ENCODE measurements at regions not wholly inside any gene's neighbourhood (a gene's known extent, or its start where the extent isn't known, plus 50 kb on each side); places are given as distances from the start of the nearest gene placed in this dataset.
"Not testable (repeated sequence)": the region's sequence is repeated elsewhere in the genome, so short reads cannot be mapped to it uniquely, and the experiment has no call there.

DNA sequence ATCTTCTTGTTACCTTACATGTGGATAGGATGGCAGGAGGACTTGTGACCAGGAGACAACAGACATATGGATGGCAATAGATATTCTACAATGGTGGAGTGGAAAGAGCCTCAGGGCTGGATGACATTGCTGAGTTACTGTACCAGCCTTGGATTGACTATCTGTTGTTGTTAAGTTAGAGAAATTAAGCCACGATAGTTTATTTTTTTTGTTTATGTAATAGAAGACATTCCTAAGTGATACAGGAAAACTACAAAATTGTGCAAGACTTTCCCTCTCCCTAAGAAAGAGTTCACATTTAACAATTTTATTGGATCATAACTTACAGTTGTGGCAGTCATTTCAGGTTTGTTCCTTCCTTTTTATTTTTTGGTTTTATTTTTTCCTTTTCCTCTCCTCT lies 230.7 kb upstream of the CACNA2D1 start:
- DNase-seq (no peak), ATAC-seq (replicated peaks in 1 of 4) (no peak)
- ChIA-PET POLR2A (no interaction called here), CTCF (no interaction called here)
- Mint-ChIP-seq H3K9me3 (no peaks in the 10 kb centered on the region), H3K27me3 (no peaks in the 10 kb centered on the region), H3K4me1 (peaks cover 18 to 21% (median 18%) of the 10 kb centered on the region in 3 donors), H3K36me3 (no peaks in the 10 kb centered on the region), H3K4me3 (no peak overlapping the region), H3K27ac (no peak overlapping the region)
- H3K27me3 ChIP-seq (replicated peaks in 1 of 2; ENCODE audit: control insufficient read depth in 2 of 2, extremely low read depth in 1 of 2, insufficient read depth in 2 of 2, low read length in 1 of 2), result no peaks in the 10 kb centered on the region
- H3K27ac ChIP-seq (ENCODE audit: low read length), result no peak overlapping the region
- H3K9me3 ChIP-seq, result no peaks in the 10 kb centered on the region
- no CpG with 5 or more reads among the region's 1 CpG for WGBS (ENCODE audit: insufficient coverage)
- H3K36me3 ChIP-seq (ENCODE audit: control insufficient read depth in 2 of 2, extremely low read depth in 1 of 2, insufficient read depth in 1 of 2, low read length in 1 of 2), result no peaks in the 10 kb centered on the region
- peaks cover 4 to 15% of the 10 kb centered on the region in 2 experiments for H3K4me1 ChIP-seq (ENCODE audit: control insufficient read depth in 1 of 2, extremely low read depth in 1 of 2, insufficient read depth in 2 of 2, low read length in 2 of 2)
- H3K4me3 ChIP-seq (ENCODE audit: control insufficient read depth in 1 of 2, extremely low read depth in 1 of 2, low read length in 1 of 2), result no peak overlapping the region

DNA sequence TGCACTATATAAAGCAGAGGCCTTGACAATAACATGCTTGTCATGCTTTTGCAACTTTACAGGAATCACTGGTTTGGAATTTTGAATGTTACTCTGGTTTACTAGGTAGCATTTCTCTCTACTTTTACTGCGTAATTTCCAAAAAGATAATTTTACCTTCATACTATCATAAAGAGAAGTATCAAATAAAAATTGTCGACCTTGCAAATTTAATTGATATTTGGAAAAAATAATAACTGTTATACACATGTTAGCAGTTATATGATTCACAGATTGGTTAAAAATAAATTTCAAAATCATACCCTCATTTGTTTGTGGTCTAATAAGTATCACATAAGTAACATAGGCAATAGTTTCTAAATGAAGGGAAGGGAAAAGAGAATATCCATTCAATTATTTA lies 228.5 kb upstream of the CACNA2D1 start:
- no peak overlapping the region for H3K27ac Mint-ChIP-seq
- H3K36me3 ChIP-seq (ENCODE audit: control insufficient read depth in 2 of 2, extremely low read depth in 1 of 2, insufficient read depth in 1 of 2, low read length in 1 of 2), result no peaks in the 10 kb centered on the region
- WGBS (ENCODE audit: insufficient coverage), result no CpG with 5 or more reads among the region's 2 CpGs
- H3K9me3 ChIP-seq, result no peaks in the 10 kb centered on the region
- DNase-seq, result no peak
- H3K9me3 Mint-ChIP-seq, result no peaks in the 10 kb centered on the region
- H3K36me3 Mint-ChIP-seq, result no peaks in the 10 kb centered on the region
- H3K27ac ChIP-seq (ENCODE audit: low read length), result no peak overlapping the region
- H3K27me3 Mint-ChIP-seq, result no peaks in the 10 kb centered on the region
- POLR2A ChIA-PET, result no interaction called here
- H3K4me1 ChIP-seq (ENCODE audit: control insufficient read depth in 1 of 2, extremely low read depth in 1 of 2, insufficient read depth in 2 of 2, low read length in 2 of 2), result peaks cover 0 to 3% of the 10 kb centered on the region in 2 experiments
- no peak for ATAC-seq (replicated peaks in 1 of 4)
- H3K4me3 ChIP-seq (ENCODE audit: control insufficient read depth in 1 of 2, extremely low read depth in 1 of 2, low read length in 1 of 2), result no peak overlapping the region
- CTCF ChIA-PET, result no interaction called here
- H3K4me3 Mint-ChIP-seq, result no peak overlapping the region
- H3K4me1 Mint-ChIP-seq, result peaks cover under 1 to 6% (median 4%) of the 10 kb centered on the region in 3 donors
- no peaks in the 10 kb centered on the region for H3K27me3 ChIP-seq (replicated peaks in 1 of 2; ENCODE audit: control insufficient read depth in 2 of 2, extremely low read depth in 1 of 2, insufficient read depth in 2 of 2, low read length in 1 of 2)

DNA sequence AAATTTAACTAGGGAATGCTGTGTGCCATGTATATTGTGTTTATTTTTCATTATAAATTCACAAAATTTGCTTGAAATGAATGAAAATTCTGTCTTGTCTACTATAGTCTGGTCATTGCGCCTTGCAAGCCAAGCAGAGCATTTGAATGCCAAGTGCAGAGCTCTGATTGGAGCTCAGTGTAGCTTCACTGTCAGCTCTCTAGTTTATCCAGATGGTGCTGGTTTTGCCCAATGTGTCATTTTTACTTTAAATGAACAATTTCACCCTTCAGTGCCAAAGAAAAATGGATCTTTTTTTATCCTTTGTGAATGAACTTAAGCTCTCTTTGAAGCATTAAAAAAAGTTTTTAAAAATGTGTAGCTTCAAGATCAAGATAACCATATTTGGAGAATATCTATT lies 225.6 kb upstream of the CACNA2D1 start:
- WGBS (ENCODE audit: insufficient coverage), result 100% methylated on average over 1 of the region's 1 CpG
- Mint-ChIP-seq H3K9me3 (no peaks in the 10 kb centered on the region), H3K4me1 (no peaks in the 10 kb centered on the region), H3K36me3 (no peaks in the 10 kb centered on the region), H3K27ac (no peak overlapping the region), H3K27me3 (no peaks in the 10 kb centered on the region), H3K4me3 (no peak overlapping the region)
- Histone ChIP-seq H3K27me3 (replicated peaks in 1 of 2; ENCODE audit: control insufficient read depth in 2 of 2, extremely low read depth in 1 of 2, insufficient read depth in 2 of 2, low read length in 1 of 2) (no peaks in the 10 kb centered on the region), H3K9me3 (no peaks in the 10 kb centered on the region), H3K4me3 (ENCODE audit: control insufficient read depth in 1 of 2, extremely low read depth in 1 of 2, low read length in 1 of 2) (no peak overlapping the region), H3K36me3 (ENCODE audit: control insufficient read depth in 2 of 2, extremely low read depth in 1 of 2, insufficient read depth in 1 of 2, low read length in 1 of 2) (no peaks in the 10 kb centered on the region), H3K4me1 (ENCODE audit: control insufficient read depth in 1 of 2, extremely low read depth in 1 of 2, insufficient read depth in 2 of 2, low read length in 2 of 2) (no peaks in the 10 kb centered on the region), H3K27ac (ENCODE audit: low read length) (no peak overlapping the region)
- CTCF ChIA-PET, result interaction anchor here in 1 of 2 donors (0.5 kb wide), 1 partner anchor 54 kb away, joined by 3 read pairs; no protein-coding TSS in a partner anchor
- ATAC-seq (replicated peaks in 1 of 4), result no peak
- no peak for DNase-seq
- POLR2A ChIA-PET, result interaction anchor here in 1 of 2 donors (0.5 kb wide), 1 partner anchor 40 kb away, joined by 3 read pairs; no protein-coding TSS in a partner anchor

DNA sequence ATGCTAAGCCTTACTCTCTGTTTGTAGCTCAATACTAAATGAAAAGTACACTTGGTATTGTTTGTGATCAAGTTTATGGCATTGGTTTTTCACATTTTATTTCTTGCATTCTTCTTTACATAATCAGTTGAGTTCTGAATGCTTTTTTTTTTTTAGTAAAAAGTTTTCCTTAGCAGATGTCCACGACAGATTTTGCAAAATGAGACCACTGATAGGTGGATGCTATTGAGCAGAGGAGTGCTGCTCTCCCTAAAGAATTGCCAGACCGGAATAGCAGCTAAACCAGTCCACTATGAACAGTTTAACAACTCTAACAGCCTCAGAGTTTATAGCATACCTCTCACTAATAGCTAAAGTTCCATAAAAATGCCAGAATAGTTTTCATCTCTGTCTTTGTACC lies 225.1 kb upstream of the CACNA2D1 start:
- Mint-ChIP-seq H3K4me3 (no peak overlapping the region), H3K27me3 (no peaks in the 10 kb centered on the region), H3K27ac (no peak overlapping the region), H3K4me1 (no peaks in the 10 kb centered on the region), H3K9me3 (no peaks in the 10 kb centered on the region), H3K36me3 (no peaks in the 10 kb centered on the region)
- DNase-seq, result no peak
- no peaks in the 10 kb centered on the region for H3K9me3 ChIP-seq
- no peak for ATAC-seq (replicated peaks in 1 of 4)
- CTCF ChIA-PET, result interaction anchor here in 1 of 2 donors (0.7 kb wide), 1 partner anchor 1368 kb away, joined by 3 read pairs; no protein-coding TSS in a partner anchor
- H3K27ac ChIP-seq (ENCODE audit: low read length), result no peak overlapping the region
- POLR2A ChIA-PET, result interaction anchor here (0.5 to 0.7 kb wide), 2 partner anchors 41 to 1136 kb away, joined by 3 to 6 read pairs; no protein-coding TSS in a partner anchor
- H3K36me3 ChIP-seq (ENCODE audit: control insufficient read depth in 2 of 2, extremely low read depth in 1 of 2, insufficient read depth in 1 of 2, low read length in 1 of 2), result no peaks in the 10 kb centered on the region
- WGBS (ENCODE audit: insufficient coverage), result no CpG with 5 or more reads among the region's 2 CpGs
- H3K4me3 ChIP-seq (ENCODE audit: control insufficient read depth in 1 of 2, extremely low read depth in 1 of 2, low read length in 1 of 2), result no peak overlapping the region
- H3K27me3 ChIP-seq (replicated peaks in 1 of 2; ENCODE audit: control insufficient read depth in 2 of 2, extremely low read depth in 1 of 2, insufficient read depth in 2 of 2, low read length in 1 of 2), result no peaks in the 10 kb centered on the region
- no peaks in the 10 kb centered on the region for H3K4me1 ChIP-seq (ENCODE audit: control insufficient read depth in 1 of 2, extremely low read depth in 1 of 2, insufficient read depth in 2 of 2, low read length in 2 of 2)

DNA sequence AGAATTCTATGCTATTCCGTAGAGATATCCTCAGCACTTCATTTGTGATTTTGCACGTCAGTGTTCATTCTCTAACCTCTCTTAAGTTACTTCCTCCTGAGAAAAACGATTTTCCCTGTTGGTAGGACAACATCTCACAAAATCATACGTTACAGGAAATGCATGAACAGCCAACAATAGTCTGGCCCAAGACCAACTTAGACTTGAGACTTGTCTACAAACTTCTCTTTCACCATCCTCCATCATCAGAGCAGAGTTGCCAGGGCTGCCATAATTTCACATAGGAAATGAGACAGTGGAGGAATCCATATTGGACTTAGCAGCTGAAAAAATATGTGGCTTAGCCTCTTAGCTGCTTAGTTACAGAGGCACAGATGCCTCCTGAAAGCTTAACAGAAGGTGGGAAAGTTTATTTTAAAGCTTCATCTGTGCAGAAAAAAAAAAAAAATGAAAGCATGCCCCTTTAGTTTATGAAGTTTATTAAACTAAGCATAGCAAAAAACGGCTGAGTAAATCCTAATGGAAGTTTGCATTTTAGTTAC lies 222.5 kb upstream of the CACNA2D1 start:
- H3K27ac Mint-ChIP-seq, result no peak overlapping the region
- Histone ChIP-seq H3K36me3 (ENCODE audit: control insufficient read depth in 2 of 2, extremely low read depth in 1 of 2, insufficient read depth in 1 of 2, low read length in 1 of 2) (no peaks in the 10 kb centered on the region), H3K9me3 (no peaks in the 10 kb centered on the region), H3K4me1 (ENCODE audit: control insufficient read depth in 1 of 2, extremely low read depth in 1 of 2, insufficient read depth in 2 of 2, low read length in 2 of 2) (no peaks in the 10 kb centered on the region), H3K27ac (ENCODE audit: low read length) (no peak overlapping the region), H3K4me3 (ENCODE audit: control insufficient read depth in 1 of 2, extremely low read depth in 1 of 2, low read length in 1 of 2) (no peak overlapping the region), H3K27me3 (replicated peaks in 1 of 2; ENCODE audit: control insufficient read depth in 2 of 2, extremely low read depth in 1 of 2, insufficient read depth in 2 of 2, low read length in 1 of 2) (no peaks in the 10 kb centered on the region)
- no peaks in the 10 kb centered on the region for H3K27me3 Mint-ChIP-seq
- H3K36me3 Mint-ChIP-seq, result no peaks in the 10 kb centered on the region
- H3K9me3 Mint-ChIP-seq, result no peaks in the 10 kb centered on the region
- ChIA-PET CTCF (no interaction called here), POLR2A (interaction anchor here in 1 of 2 donors (0.6 kb wide), 1 partner anchor 10 kb away, joined by 3 read pairs; no protein-coding TSS in a partner anchor)
- no peaks in the 10 kb centered on the region for H3K4me1 Mint-ChIP-seq
- no peak overlapping the region for H3K4me3 Mint-ChIP-seq
- WGBS (ENCODE audit: insufficient coverage), result 31% methylated on average over 2 of the region's 5 CpGs
- ATAC-seq (replicated peaks in 1 of 4), result no peak
- DNase-seq, result no peak

DNA sequence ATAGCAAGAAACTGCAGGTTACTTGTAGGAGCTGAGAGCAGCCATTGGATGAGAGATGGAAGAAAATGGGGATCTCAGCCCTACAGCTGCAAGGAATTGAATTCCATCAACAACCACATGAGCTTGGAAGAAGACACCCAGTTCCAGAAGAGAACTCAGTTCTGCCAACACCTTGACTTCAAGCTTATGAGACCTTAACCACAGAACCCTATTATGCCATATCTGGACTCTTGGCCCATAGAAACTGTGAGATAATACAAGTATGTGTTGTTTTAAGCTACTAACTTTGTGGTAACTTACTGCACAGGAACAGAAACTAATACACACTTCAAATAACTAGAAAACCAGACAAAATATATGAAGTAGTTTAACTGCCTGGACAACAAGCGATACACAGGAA lies 212.4 kb upstream of the CACNA2D1 start:
- Histone ChIP-seq H3K27ac (ENCODE audit: low read length) (no peak overlapping the region), H3K4me1 (ENCODE audit: control insufficient read depth in 1 of 2, extremely low read depth in 1 of 2, insufficient read depth in 2 of 2, low read length in 2 of 2) (no peaks in the 10 kb centered on the region), H3K9me3 (no peaks in the 10 kb centered on the region), H3K36me3 (ENCODE audit: control insufficient read depth in 2 of 2, extremely low read depth in 1 of 2, insufficient read depth in 1 of 2, low read length in 1 of 2) (no peaks in the 10 kb centered on the region), H3K4me3 (ENCODE audit: control insufficient read depth in 1 of 2, extremely low read depth in 1 of 2, low read length in 1 of 2) (no peak overlapping the region), H3K27me3 (replicated peaks in 1 of 2; ENCODE audit: control insufficient read depth in 2 of 2, extremely low read depth in 1 of 2, insufficient read depth in 2 of 2, low read length in 1 of 2) (no peaks in the 10 kb centered on the region)
- WGBS (ENCODE audit: insufficient coverage), result no CpG with 5 or more reads among the region's 1 CpG
- Mint-ChIP-seq H3K4me1 (no peaks in the 10 kb centered on the region), H3K4me3 (no peak overlapping the region), H3K36me3 (no peaks in the 10 kb centered on the region), H3K27ac (no peak overlapping the region), H3K27me3 (no peaks in the 10 kb centered on the region), H3K9me3 (peaks cover 18 to 22% (median 19%) of the 10 kb centered on the region in 3 donors)
- ChIA-PET CTCF (no interaction called here), POLR2A (interaction anchor here in 1 of 2 donors (0.5 kb wide), 1 partner anchor 10 kb away, joined by 3 read pairs; no protein-coding TSS in a partner anchor)
- DNase-seq, result no peak
- ATAC-seq (replicated peaks in 1 of 4), result no peak

DNA sequence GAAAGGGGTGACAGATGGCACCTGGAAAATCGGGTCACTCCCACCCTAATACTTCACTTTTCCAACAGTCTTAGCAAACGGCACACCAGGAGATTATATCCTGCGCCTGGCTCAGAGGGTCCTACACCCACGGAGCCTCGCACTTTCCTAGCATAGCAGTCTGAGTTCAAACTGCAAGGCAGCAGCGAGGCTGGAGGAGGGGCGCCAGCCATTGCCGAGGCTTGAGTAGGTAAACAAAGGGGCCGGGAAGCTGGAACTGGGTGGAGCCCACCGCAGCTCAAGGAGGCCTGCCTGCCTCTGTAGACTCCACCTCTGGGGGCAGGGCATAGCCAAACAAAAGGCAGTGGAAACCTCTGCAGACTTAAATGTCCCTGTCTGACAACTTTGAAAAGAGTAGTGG lies 206.5 kb upstream of the CACNA2D1 start:
- ATAC-seq (replicated peaks in 1 of 4); H3K4me1 Mint-ChIP-seq; H3K4me3 ChIP-seq (ENCODE audit: control insufficient read depth in 1 of 2, extremely low read depth in 1 of 2, low read length in 1 of 2); H3K9me3 ChIP-seq; H3K4me3 Mint-ChIP-seq; DNase-seq; H3K27ac ChIP-seq (ENCODE audit: low read length); H3K36me3 ChIP-seq (ENCODE audit: control insufficient read depth in 2 of 2, extremely low read depth in 1 of 2, insufficient read depth in 1 of 2, low read length in 1 of 2); H3K4me1 ChIP-seq (ENCODE audit: control insufficient read depth in 1 of 2, extremely low read depth in 1 of 2, insufficient read depth in 2 of 2, low read length in 2 of 2); POLR2A ChIA-PET; H3K27ac Mint-ChIP-seq; CTCF ChIA-PET; H3K36me3 Mint-ChIP-seq; H3K27me3 Mint-ChIP-seq; H3K27me3 ChIP-seq (replicated peaks in 1 of 2; ENCODE audit: control insufficient read depth in 2 of 2, extremely low read depth in 1 of 2, insufficient read depth in 2 of 2, low read length in 1 of 2): not testable (repeated sequence)
- H3K9me3 Mint-ChIP-seq, result peaks cover 2 to 14% (median 9%) of the 10 kb centered on the region in 3 donors
- WGBS (ENCODE audit: insufficient coverage), result 93% methylated on average over 7 of the region's 10 CpGs
